Activated CD4-positive, alpha-beta memory T cell treated with anti-CD3 and anti-CD28 coated beads for 36 hours (primary cell): ENCODE measurements at regions not wholly inside any gene's neighbourhood (a gene's known extent, or its start where the extent isn't known, plus 50 kb on each side); places are given as distances from the start of the nearest gene placed in this dataset.

Experiments used
- CTCF ChIA-PET: fragments of 350-600 bp; sonication (Branson Sonifier 250); formaldehyde crosslinking; loops from one replicate; lab custom pipeline; 2021; ENCODE audit warnings: antibody characterized with exemption, inconsistent platforms; lab: Charles Lee
- POLR2A ChIA-PET: fragments of 350-600 bp; sonication (Branson Sonifier 250); formaldehyde crosslinking; loops from one replicate; lab custom pipeline; 2021; ENCODE audit warnings: antibody characterized with exemption; lab: Charles Lee
- DNase-seq: peaks from one replicate; pipeline ENCODE4 v3.0.0-alpha.2; 2020
- H3K27ac Mint-ChIP-seq: one replicate; pipeline ENCODE4 v1.8.0; 2021; ENCODE audit warnings: mixed read lengths
- H3K27me3 Mint-ChIP-seq: one replicate; pipeline ENCODE4 v1.8.0; 2021; ENCODE audit warnings: mixed read lengths
- H3K36me3 Mint-ChIP-seq: one replicate; pipeline ENCODE4 v1.8.0; 2021; ENCODE audit warnings: mixed read lengths
- H3K4me1 Mint-ChIP-seq: one replicate; pipeline ENCODE4 v1.8.0; 2021; ENCODE audit warnings: low read depth, mixed read lengths
- H3K4me3 Mint-ChIP-seq: one replicate; pipeline ENCODE4 v1.8.0; 2021; ENCODE audit warnings: mild to moderate bottlenecking, mixed read lengths
- H3K9me3 Mint-ChIP-seq: one replicate; pipeline ENCODE4 v1.8.0; 2021; ENCODE audit warnings: mixed read lengths
- intact Hi-C: fragments of 100-400 bp; cut with micrococcal nuclease; formaldehyde crosslinking; loops from one replicate; pipeline ENCODE4 v1.15.1; 2023

DNA sequence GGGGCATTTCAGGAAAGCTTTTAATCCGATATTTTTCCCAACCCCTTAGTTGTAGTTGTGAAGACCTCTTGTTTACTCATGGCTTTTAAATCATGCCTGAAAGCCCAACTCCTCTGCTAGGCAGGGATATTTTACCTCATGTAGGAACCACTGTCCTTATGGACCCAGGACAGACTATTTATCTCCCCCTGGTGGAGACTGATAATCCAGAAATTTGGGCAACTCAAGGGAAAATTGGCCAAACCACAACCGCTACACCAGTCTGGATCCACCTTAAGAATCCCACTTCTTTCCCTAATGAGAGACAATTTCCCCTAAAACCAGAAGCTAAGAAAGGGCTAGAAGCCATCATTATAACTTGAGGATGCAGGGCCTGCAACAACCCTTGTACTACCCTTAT lies 248.1 kb upstream of the STAC start:
- H3K36me3 Mint-ChIP-seq: no peaks in the 10 kb centered on the region
- CTCF ChIA-PET: no interaction called here
- H3K27me3 Mint-ChIP-seq: no peaks in the 10 kb centered on the region
- H3K27ac Mint-ChIP-seq: no peak overlapping the region
- H3K4me3 Mint-ChIP-seq: no peak overlapping the region
- POLR2A ChIA-PET: no interaction called here
- DNase-seq: no peak
- H3K9me3 Mint-ChIP-seq: peaks cover 4% of the 10 kb centered on the region
- H3K4me1 Mint-ChIP-seq: no peaks in the 10 kb centered on the region
- intact Hi-C loops: no loop called here

DNA sequence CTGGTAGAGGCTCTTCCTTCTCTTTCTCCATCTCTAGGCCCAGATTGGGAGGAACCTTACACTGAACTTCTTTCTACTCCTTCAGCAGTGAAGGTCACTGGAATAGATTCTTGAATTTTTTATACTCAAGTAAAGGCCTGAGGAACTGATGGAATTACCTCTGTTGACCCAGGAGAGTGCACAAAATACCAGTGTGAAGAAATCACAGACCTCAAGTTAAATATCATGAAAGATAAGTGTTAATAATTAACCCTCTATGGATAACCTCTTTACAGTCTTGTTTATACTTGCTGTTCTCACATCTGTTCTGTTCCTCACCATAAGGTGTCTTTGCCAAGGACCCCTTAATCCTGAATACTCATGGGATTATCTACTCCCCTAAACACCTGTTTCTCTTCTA lies 244.4 kb upstream of the STAC start:
- Mint-ChIP-seq H3K27me3 (no peaks in the 10 kb centered on the region), H3K4me3 (no peak overlapping the region), H3K4me1 (no peaks in the 10 kb centered on the region), H3K9me3 (peaks cover 4% of the 10 kb centered on the region), H3K27ac (no peak overlapping the region), H3K36me3 (no peaks in the 10 kb centered on the region)
- DNase-seq: no peak
- intact Hi-C loops: no loop called here
- POLR2A ChIA-PET: no interaction called here
- CTCF ChIA-PET: no interaction called here

DNA sequence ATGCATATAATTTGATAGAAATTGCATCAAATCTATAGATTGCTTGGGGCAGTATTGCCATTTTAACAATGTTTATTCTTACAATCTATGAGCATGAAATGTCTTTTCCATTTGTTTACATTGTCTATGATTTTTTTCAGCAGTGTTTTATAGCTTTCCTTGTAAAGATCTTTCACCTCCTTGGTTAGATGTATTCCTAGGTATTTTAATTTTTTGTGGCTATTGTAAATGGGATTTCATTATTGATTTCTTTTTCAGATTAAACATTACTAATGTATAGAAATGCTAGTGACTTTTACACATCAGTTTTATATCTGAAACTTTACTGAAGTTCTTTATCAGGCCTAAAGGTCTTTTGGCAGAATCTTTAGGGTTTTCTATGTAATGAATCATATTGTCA lies 237.6 kb upstream of the STAC start:
- H3K4me1 Mint-ChIP-seq: no peaks in the 10 kb centered on the region
- H3K27me3 Mint-ChIP-seq: no peaks in the 10 kb centered on the region
- no peak overlapping the region for H3K4me3 Mint-ChIP-seq
- intact Hi-C loops: no loop called here
- CTCF ChIA-PET: no interaction called here
- H3K27ac Mint-ChIP-seq: no peak overlapping the region
- H3K9me3 Mint-ChIP-seq: no peaks in the 10 kb centered on the region
- no peaks in the 10 kb centered on the region for H3K36me3 Mint-ChIP-seq
- DNase-seq: no peak
- POLR2A ChIA-PET: no interaction called here

DNA sequence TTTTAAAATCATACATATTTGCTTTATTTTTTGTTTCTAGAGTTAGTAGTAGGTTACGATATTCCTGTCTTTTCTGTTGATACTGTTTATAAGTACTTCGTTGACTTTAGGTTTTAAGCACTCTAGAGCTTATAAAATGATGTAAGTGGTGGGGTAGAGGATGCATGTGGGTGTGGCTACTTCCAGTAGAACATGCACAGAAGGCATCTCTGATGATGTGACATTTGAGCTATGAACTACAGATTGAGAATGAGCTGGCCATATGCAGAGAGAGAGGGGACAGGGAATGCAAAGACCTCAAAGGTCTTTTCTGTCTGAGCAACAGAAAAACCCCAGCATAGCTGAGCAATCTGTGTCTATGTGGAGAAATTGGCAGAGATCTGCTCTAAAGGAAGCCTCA lies 233.9 kb upstream of the STAC start:
- Mint-ChIP-seq H3K27me3 (no peaks in the 10 kb centered on the region), H3K27ac (no peak overlapping the region)
- intact Hi-C loops: no loop called here

DNA sequence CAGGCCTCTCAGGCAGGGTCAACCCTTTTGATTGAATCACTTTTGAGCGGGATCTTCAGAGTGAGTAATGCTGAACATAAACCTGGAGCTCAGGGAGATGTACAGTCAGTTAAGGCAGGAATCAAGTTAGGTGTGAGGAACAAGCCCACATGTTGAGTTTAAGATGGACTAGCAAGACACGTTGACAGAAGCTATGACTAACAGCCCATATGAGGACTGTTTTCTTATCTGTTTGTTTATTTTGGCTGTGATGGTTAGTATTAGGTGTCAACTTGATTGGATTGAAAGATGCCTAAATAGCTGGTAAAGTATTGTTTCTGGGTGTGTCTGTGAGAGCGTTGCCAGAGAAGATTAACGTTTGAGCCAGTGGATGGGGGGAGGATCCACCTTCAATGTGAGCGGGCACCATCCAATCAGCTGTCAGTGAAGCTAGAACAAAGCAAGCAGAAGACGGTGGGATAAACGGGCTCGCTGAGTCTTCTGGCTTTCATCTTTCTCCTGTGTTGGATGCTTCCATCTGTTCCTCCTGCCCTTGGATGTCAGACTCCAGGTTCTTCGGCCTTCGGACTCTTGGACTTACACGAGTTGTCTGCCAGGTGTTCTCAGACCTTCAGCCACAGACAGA lies 232.3 kb upstream of the STAC start:
- ChIA-PET POLR2A (no interaction called here), CTCF (no interaction called here)
- Mint-ChIP-seq H3K36me3 (no peaks in the 10 kb centered on the region), H3K27ac (no peak overlapping the region), H3K4me3 (no peak overlapping the region), H3K9me3 (no peaks in the 10 kb centered on the region), H3K4me1 (no peaks in the 10 kb centered on the region), H3K27me3 (no peaks in the 10 kb centered on the region)
- intact Hi-C loops: no loop called here
- no peak for DNase-seq

More for the DNA sequence above, 233.9 kb upstream of the STAC start:
- Mint-ChIP-seq H3K36me3 (no peaks in the 10 kb centered on the region), H3K4me3 (no peak overlapping the region), H3K4me1 (no peaks in the 10 kb centered on the region), H3K9me3 (no peaks in the 10 kb centered on the region)
- ChIA-PET POLR2A (no interaction called here), CTCF (no interaction called here)
- no peak for DNase-seq

DNA sequence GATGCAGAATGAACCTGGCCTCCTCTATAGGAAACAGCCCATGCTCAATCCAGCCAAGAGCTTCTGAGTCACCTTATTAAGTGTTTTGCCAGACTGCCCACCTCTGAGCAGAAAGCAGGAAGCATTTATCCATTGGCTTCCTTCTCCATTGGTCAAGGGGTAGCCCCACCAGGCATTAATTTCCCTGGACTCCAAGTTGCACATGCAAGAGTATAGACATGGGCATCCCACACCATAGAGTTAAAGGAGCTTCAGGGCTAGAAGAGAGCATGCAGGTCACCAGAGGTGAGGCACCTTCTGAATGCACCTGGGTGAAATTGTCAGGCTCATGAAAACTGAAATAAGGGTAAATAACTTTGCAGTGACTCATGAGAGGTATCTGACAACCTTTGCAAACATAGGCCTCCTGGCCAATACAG lies 230.8 kb upstream of the STAC start:
- Mint-ChIP-seq H3K27ac (no peak overlapping the region), H3K27me3 (no peaks in the 10 kb centered on the region), H3K36me3 (no peaks in the 10 kb centered on the region), H3K4me3 (no peak overlapping the region), H3K9me3 (no peaks in the 10 kb centered on the region), H3K4me1 (no peaks in the 10 kb centered on the region)
- intact Hi-C loops: no loop called here
- CTCF ChIA-PET: no interaction called here
- POLR2A ChIA-PET: no interaction called here
- no peak for DNase-seq

DNA sequence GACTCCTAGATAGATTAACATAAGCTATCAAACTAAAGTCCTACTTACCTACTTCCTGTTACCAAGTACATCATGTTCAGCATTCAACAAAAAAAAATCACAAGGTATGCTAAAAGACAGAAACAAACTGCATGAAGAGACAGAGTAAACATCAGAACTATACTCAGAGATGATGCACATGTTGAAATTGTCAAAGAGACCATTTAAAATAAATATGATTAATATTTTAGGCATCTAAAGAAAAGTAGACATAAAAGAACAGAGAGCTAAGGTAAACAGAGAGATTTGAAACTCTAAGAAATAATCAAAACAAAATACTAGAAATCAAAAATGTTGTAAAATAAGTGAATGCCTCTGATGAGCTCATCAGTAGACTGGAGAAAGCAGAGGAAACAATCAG lies 224.8 kb upstream of the STAC start:
- DNase-seq: no peak
- Mint-ChIP-seq H3K9me3 (no peaks in the 10 kb centered on the region), H3K4me1 (no peaks in the 10 kb centered on the region), H3K27me3 (no peaks in the 10 kb centered on the region), H3K36me3 (no peaks in the 10 kb centered on the region), H3K4me3 (no peak overlapping the region), H3K27ac (no peak overlapping the region)
- intact Hi-C loops: no loop called here
- ChIA-PET POLR2A (no interaction called here), CTCF (no interaction called here)

DNA sequence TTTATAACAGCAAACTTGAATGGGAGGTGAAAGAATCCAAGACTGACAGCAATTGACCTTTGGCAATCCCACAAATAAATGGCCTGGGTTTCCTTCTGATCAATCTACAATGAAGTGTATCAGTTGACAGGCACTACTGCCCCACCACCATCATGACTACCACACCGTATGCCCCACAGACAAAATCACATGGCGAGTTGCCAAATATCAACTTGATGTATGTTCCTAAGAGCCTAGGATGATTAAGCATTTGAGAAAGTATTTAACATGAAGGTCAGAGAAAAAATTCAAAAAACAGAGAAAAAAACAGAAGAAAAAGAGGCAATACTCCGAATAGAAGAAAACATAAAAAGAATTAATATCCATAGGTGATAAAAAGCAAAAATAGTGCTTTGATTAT lies 215.9 kb upstream of the STAC start:
- no peak overlapping the region for H3K27ac Mint-ChIP-seq
- ChIA-PET POLR2A (no interaction called here), CTCF (no interaction called here)
- no peaks in the 10 kb centered on the region for H3K9me3 Mint-ChIP-seq
- no peak overlapping the region for H3K4me3 Mint-ChIP-seq
- DNase-seq: no peak
- no peaks in the 10 kb centered on the region for H3K27me3 Mint-ChIP-seq
- intact Hi-C loops: no loop called here
- no peaks in the 10 kb centered on the region for H3K36me3 Mint-ChIP-seq
- no peaks in the 10 kb centered on the region for H3K4me1 Mint-ChIP-seq

DNA sequence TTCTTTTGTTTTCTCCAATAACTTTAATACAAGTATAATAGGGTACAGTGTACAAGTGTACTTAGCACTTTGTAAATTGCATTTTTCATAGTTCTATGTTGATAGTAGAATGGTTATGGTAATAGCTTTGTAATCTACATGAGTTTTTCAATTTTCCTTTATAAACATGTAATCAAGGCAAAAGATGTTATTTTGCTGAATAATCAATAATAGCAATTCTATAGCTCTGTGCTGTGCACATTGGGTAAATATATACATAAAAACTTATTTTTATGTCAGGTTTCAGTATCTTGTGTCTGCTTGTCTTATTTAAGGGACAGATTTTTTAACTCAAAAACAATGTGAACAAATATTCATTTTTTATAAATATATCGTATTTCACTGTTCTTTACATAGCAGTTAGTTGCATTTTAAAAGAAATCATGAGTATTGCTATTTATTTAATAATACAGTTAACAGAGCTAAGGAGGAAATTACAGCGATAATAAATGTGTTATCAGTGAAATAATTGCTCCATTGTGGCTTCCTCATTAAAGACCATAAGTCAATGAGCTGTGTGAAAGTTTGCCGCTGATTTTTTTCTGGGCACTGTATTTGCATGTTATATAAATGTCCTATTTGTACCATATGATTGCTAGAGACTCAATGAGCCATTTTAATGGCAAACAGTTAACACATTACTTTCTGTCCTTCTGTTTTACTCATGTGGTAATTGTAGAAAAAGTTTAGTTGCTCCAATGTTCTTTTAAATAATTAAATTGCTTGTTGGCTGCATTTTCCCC lies 214.6 kb upstream of the STAC start:
- H3K4me3 Mint-ChIP-seq: no peak overlapping the region
- no peak for DNase-seq
- no peaks in the 10 kb centered on the region for H3K27me3 Mint-ChIP-seq
- POLR2A ChIA-PET: no interaction called here
- H3K36me3 Mint-ChIP-seq: no peaks in the 10 kb centered on the region
- no peaks in the 10 kb centered on the region for H3K4me1 Mint-ChIP-seq
- CTCF ChIA-PET: no interaction called here
- no peaks in the 10 kb centered on the region for H3K9me3 Mint-ChIP-seq
- intact Hi-C loops: no loop called here
- no peak overlapping the region for H3K27ac Mint-ChIP-seq

DNA sequence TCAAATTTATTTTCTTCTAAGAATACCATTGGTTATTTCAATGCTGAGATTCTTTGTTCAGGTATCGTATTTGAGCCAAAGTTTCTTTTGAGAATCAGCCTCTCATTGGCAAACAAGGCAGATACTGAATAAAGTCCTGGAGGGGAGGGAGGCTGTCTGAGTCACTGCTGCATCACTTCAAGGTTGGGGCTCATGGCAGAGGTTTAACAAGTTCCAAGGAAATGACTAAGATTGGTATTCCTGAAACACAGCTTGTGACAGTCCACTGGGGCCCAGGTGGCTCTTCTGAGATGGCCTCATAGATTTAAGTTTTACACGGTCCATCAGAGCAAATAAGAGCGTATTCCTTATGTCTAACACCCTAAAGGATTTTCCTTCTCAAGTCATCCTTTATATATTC lies 213.8 kb upstream of the STAC start:
- H3K27me3 Mint-ChIP-seq: no peaks in the 10 kb centered on the region
- POLR2A ChIA-PET: no interaction called here
- no peaks in the 10 kb centered on the region for H3K4me1 Mint-ChIP-seq
- intact Hi-C loops: no loop called here
- no peak overlapping the region for H3K27ac Mint-ChIP-seq
- H3K36me3 Mint-ChIP-seq: no peaks in the 10 kb centered on the region
- no peaks in the 10 kb centered on the region for H3K9me3 Mint-ChIP-seq
- CTCF ChIA-PET: no interaction called here
- no peak overlapping the region for H3K4me3 Mint-ChIP-seq
- no peak for DNase-seq

DNA sequence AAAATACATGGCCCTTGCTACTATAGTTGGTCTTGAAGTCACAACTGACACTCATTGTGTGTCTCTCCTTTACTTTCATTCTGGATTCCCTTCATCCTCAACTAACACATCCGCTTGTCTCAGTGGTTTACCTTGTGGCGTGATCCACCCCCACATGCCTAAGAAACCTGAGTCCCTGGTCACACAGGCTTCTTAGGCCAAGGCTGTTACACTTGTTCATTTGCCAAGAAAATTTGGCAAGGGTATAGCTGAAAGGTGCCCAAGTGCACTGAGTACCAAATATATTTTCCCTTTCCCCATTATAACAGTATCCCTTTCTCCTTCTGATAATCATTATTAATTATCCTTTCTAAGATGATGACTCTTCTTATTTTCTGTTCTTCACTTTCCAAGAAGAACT lies 207.6 kb upstream of the STAC start:
- peaks cover 4% of the 10 kb centered on the region for H3K9me3 Mint-ChIP-seq
- CTCF ChIA-PET: no interaction called here
- no peak for DNase-seq
- POLR2A ChIA-PET: no interaction called here
- no peaks in the 10 kb centered on the region for H3K36me3 Mint-ChIP-seq
- H3K27me3 Mint-ChIP-seq: no peaks in the 10 kb centered on the region
- intact Hi-C loops: no loop called here
- no peak overlapping the region for H3K4me3 Mint-ChIP-seq
- H3K4me1 Mint-ChIP-seq: no peaks in the 10 kb centered on the region
- no peak overlapping the region for H3K27ac Mint-ChIP-seq

DNA sequence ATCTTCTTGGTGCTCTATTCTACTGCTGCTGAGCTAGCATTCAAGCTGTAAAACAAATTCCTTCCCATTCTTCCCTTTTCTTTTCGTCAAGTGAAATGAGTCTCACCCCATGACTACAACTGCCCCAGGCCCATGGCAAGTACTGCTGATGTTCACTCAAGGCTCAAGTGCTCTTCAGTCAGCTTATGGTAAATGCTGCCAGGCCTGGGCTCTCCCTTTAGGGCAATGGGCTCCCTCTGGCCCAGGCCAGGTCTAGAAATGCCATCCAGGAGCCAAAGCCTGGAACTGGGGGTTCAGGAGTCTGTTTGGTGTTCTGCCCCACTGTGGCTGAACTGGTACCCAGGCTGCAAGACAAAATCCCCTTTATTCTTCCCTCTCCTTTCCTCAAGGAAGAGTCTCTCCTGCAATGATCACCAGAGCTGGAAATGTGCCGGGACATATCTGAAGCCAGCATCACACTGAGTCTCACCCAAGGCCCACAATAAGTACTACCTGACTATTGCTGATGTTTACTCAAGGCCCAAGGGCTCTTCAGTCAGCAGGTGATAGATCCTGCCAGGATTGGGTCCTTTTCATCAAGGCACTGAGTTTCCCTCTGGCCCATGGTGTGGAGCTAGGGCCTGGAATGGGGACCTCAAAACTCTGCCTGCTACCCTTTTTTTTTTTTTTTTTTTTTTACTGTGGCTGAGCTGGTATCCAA lies 205.0 kb upstream of the STAC start:
- intact Hi-C loops: no loop called here
- ChIA-PET CTCF (no interaction called here), POLR2A (no interaction called here)
- H3K4me3 Mint-ChIP-seq: no peak overlapping the region
- no peaks in the 10 kb centered on the region for H3K36me3 Mint-ChIP-seq
- H3K4me1 Mint-ChIP-seq: no peaks in the 10 kb centered on the region
- DNase-seq: no peak
- no peaks in the 10 kb centered on the region for H3K27me3 Mint-ChIP-seq
- H3K9me3 Mint-ChIP-seq: peaks cover 4% of the 10 kb centered on the region
- no peak overlapping the region for H3K27ac Mint-ChIP-seq
